Transverse colon (tissue), 4 donors: ENCODE measurements at regions not wholly inside any gene's neighbourhood (a gene's known extent, or its start where the extent isn't known, plus 50 kb on each side); places are given as distances from the start of the nearest gene placed in this dataset.

Source experiments
- DNase-seq: peaks from one replicate; pipeline ENCODE4 v3.0.0-alpha.2; 2019
- H3K27ac ChIP-seq, 4 donors: fragments of 200-600 bp; sonication (generic); 2 replicates each; pipeline ENCODE4 v1.5.1; 2016 to 2018; ENCODE audit warnings: inconsistent platforms in 4 of 4
- H3K27me3 ChIP-seq: fragments of 200-600 bp; sonication (generic); 2 replicates; pipeline ENCODE4 v1.5.1; 2017; ENCODE audit warnings: inconsistent platforms
- H3K36me3 ChIP-seq, 4 donors: fragments of 200-600 bp; sonication (generic); 2 replicates each; pipeline ENCODE4 v1.5.1; 2017 to 2019; ENCODE audit warnings: inconsistent platforms in 4 of 4
- H3K4me1 ChIP-seq, 4 donors: fragments of 200-600 bp; sonication (generic); 2 replicates each; pipeline ENCODE4 v1.5.1; 2017 to 2020; ENCODE audit warnings: inconsistent platforms in 4 of 4
- H3K4me3 ChIP-seq, 4 donors: fragments of 200-600 bp; sonication (generic); 1 replicate in 1 of 4; 2 replicates in 3 of 4; pipeline versions ENCODE4 v1.5.1 to v1.6.1; 2017 to 2019; ENCODE audit warnings: inconsistent platforms in 4 of 4
- H3K9me3 ChIP-seq, 2 donors: fragments of 200-600 bp; sonication (generic); 2 replicates each; pipeline ENCODE4 v1.5.1; 2017 to 2019; ENCODE audit warnings: inconsistent platforms in 2 of 2
- EP300 ChIP-seq: sonication (generic); formaldehyde crosslinking; IDR thresholded peaks from one replicate; pipeline ENCODE4 v1.6.1; 2017; ENCODE audit warnings: antibody characterized with exemption, low read depth
- POLR2A ChIP-seq: fragments of 450-650 bp; IDR thresholded peaks from one replicate; pipeline ENCODE4 v1.6.1; 2016; ENCODE audit warnings: antibody characterized with exemption, mild to moderate bottlenecking, moderate library complexity
- POLR2AphosphoS5 ChIP-seq, 3 donors: sonication (generic); formaldehyde crosslinking; IDR thresholded peaks; one replicate each; pipeline ENCODE4 v1.6.1; 2016; ENCODE audit warnings: antibody characterized with exemption in 3 of 3
- WGBS, 2 donors: methylation state at CpG; one replicate each; pipeline ENCODE4 v1.1.5; 2018; ENCODE audit warnings: low coverage in 1 of 2; 5-methylcytosine and 5-hydroxymethylcytosine counted together
- in situ Hi-C, 4 donors: fragments of 200-750 bp; cut with MboI; loops; one replicate each; pipeline versions ENCODE4 v1.15.0 to v1.15.1; 2017; ENCODE audit warnings: low sequenced_read_pairs in 3 of 4, low pct_ligation_motif_present in 1 of 4, low pct_unique_long_range_greater_than_20kb in 1 of 4
- intact Hi-C: fragments of 100-400 bp; cut with DNase I; formaldehyde crosslinking; loops from one replicate; pipeline ENCODE4 v1.15.1; 2023; ENCODE audit warnings: low total_unique reads
- TF ChIP-seq, protein P1 (sequence below), 5 experiments: fragments of 200-600 bp in 3 of 5; fragments of 450-650 bp in 2 of 5; sonication (generic) in 3 of 5; IDR thresholded peaks; 1 replicate in 2 of 5; 2 replicates in 3 of 5; pipeline ENCODE4 v1.5.1; 2016 to 2017; ENCODE audit warnings: antibody characterized with exemption in 5 of 5, inconsistent platforms in 3 of 5, mild to moderate bottlenecking in 2 of 5, moderate library complexity in 1 of 5

DNA sequence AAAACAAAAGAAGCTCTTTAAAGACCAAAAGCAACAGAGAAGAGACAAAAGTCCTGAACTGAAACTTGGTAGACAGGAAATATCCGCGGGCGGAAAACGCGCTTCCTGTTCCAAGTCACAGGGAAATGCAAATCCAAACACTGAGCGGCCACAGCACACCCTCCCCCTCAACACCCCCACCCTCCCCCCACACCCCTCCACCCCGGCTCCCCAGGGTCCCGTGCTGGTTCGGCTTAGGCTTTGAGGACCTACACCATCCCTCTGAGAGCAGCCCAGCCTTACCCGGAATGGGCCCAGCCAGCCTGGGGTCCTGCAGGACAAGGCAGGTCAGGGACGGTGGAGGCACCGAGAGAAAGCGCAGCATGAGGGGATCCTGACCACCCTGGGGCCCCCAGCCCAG, 160.4 kb downstream of the BRD1 start:
- peaks cover 47% of the 10 kb centered on the region for H3K27me3 ChIP-seq
- H3K27ac ChIP-seq = peak overlapping the region in 1 of 4 donors; percentile 10
- in situ Hi-C loops (no loop called here), intact Hi-C loops (no loop called here)
- H3K4me1 ChIP-seq = peaks cover 0 to 6% (median 4%) of the 10 kb centered on the region in 4 donors
- 26 to 53% methylated on average over 5 to 13 of the region's 13 CpGs for WGBS, 2 donors
- no peaks in the 10 kb centered on the region for H3K36me3 ChIP-seq
- TF ChIP-seq POLR2AphosphoS5 (IDR thresholded peaks at IDR 0.05) = no peak
- TF ChIP-seq POLR2A = no peak
- TF ChIP-seq, protein P1, sequence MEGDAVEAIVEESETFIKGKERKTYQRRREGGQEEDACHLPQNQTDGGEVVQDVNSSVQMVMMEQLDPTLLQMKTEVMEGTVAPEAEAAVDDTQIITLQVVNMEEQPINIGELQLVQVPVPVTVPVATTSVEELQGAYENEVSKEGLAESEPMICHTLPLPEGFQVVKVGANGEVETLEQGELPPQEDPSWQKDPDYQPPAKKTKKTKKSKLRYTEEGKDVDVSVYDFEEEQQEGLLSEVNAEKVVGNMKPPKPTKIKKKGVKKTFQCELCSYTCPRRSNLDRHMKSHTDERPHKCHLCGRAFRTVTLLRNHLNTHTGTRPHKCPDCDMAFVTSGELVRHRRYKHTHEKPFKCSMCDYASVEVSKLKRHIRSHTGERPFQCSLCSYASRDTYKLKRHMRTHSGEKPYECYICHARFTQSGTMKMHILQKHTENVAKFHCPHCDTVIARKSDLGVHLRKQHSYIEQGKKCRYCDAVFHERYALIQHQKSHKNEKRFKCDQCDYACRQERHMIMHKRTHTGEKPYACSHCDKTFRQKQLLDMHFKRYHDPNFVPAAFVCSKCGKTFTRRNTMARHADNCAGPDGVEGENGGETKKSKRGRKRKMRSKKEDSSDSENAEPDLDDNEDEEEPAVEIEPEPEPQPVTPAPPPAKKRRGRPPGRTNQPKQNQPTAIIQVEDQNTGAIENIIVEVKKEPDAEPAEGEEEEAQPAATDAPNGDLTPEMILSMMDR (IDR thresholded peaks at IDR 0.05) = no peak
- no peak for TF ChIP-seq EP300
- DNase-seq = peak; percentile 22
- no peak overlapping the region for H3K4me3 ChIP-seq
- H3K9me3 ChIP-seq = no peaks in the 10 kb centered on the region

GRCh38 chr22:49666146-49666809, 161.4 kb downstream of the BRD1 start:
- Histone ChIP-seq H3K9me3 (no peaks in the 10 kb centered on the region), H3K27me3 (peaks cover 38% of the 10 kb centered on the region), H3K27ac (peak overlapping the region in 1 of 4 donors; percentile 10), H3K36me3 (no peaks in the 10 kb centered on the region), H3K4me3 (no peak overlapping the region), H3K4me1 (peaks cover 0 to 6% (median 3%) of the 10 kb centered on the region in 4 donors)
- in situ Hi-C loops = no loop called here
- intact Hi-C loops = no loop called here
- 70 to 79% methylated on average over 9 to 11 of the region's 11 CpGs for WGBS, 2 donors
- peak; percentile 2 for DNase-seq
- no peak for TF ChIP-seq POLR2A
- TF ChIP-seq POLR2AphosphoS5 (IDR thresholded peaks at IDR 0.05) = no peak
- no peak for TF ChIP-seq EP300
- TF ChIP-seq, protein P1 (IDR thresholded peaks at IDR 0.05) = no peak

DNA sequence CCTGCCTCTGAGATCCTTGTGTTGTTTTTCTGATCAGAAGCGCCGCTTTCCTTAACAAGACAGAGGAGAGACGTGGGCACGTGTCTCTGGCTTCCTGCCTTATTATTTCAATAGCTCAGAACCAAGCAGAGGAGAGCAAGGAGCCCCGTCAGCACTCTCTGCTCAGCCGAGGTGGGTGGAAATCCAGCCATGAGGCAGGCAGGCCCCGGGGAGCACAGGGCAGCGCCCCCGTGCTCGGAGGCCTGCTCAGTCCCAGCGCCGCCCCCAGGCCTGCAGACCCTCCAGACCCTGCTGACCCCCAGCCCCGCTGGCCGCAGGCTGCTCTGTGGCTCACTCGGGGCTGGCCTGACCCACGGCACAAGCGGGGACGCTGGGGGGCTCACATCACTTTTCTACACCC, 162.8 kb downstream of the BRD1 start:
- DNase-seq = no peak
- no peak overlapping the region for H3K27ac ChIP-seq

GRCh38 chr22:49664371-49664881, 163.2 kb downstream of the BRD1 start:
- no peak for DNase-seq
- Histone ChIP-seq H3K4me3 (no peak overlapping the region), H3K27me3 (peaks cover 19% of the 10 kb centered on the region), H3K36me3 (no peaks in the 10 kb centered on the region), H3K27ac (no peak overlapping the region), H3K4me1 (no peaks in the 10 kb centered on the region), H3K9me3 (no peaks in the 10 kb centered on the region)
- WGBS, 2 donors = 78% methylated on average over 21 of the region's 21 CpGs; no CpG with 5 or more reads in 1 of the 2 donors
- in situ Hi-C loops = no loop called here
- intact Hi-C loops = no loop called here
- TF ChIP-seq, protein P1 (IDR thresholded peaks at IDR 0.05) = no peak
- TF ChIP-seq POLR2AphosphoS5 (IDR thresholded peaks at IDR 0.05) (no peak), EP300 (no peak), POLR2A (no peak)

More for the DNA sequence above, 162.8 kb downstream of the BRD1 start:
- no peaks in the 10 kb centered on the region for H3K4me1 ChIP-seq
- H3K4me3 ChIP-seq = no peak overlapping the region
- no peaks in the 10 kb centered on the region for H3K36me3 ChIP-seq
- intact Hi-C loops (no loop called here), in situ Hi-C loops (no loop called here)
- no peak for TF ChIP-seq POLR2AphosphoS5 (IDR thresholded peaks at IDR 0.05)
- TF ChIP-seq, protein P1 (IDR thresholded peaks at IDR 0.05) = no peak
- no peak for TF ChIP-seq POLR2A
- TF ChIP-seq EP300 = no peak
- 70% methylated on average over 16 of the region's 18 CpGs; no CpG with 5 or more reads in 1 of the 2 donors for WGBS, 2 donors
- peaks cover 24% of the 10 kb centered on the region for H3K27me3 ChIP-seq
- no peaks in the 10 kb centered on the region for H3K9me3 ChIP-seq
